ENCODE measurements at regions not wholly inside any gene's neighbourhood (a gene's known extent, or its start where the extent isn't known, plus 50 kb on each side); places are given as distances from the start of the nearest gene placed in this dataset.

- TF ChIP-seq, protein P1, sequence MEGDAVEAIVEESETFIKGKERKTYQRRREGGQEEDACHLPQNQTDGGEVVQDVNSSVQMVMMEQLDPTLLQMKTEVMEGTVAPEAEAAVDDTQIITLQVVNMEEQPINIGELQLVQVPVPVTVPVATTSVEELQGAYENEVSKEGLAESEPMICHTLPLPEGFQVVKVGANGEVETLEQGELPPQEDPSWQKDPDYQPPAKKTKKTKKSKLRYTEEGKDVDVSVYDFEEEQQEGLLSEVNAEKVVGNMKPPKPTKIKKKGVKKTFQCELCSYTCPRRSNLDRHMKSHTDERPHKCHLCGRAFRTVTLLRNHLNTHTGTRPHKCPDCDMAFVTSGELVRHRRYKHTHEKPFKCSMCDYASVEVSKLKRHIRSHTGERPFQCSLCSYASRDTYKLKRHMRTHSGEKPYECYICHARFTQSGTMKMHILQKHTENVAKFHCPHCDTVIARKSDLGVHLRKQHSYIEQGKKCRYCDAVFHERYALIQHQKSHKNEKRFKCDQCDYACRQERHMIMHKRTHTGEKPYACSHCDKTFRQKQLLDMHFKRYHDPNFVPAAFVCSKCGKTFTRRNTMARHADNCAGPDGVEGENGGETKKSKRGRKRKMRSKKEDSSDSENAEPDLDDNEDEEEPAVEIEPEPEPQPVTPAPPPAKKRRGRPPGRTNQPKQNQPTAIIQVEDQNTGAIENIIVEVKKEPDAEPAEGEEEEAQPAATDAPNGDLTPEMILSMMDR (IDR thresholded peaks at IDR 0.05; ENCODE audit: insufficient read depth, low read length): no peak
- no peak for TF ChIP-seq REST (IDR thresholded peaks at IDR 0.05; ENCODE audit: insufficient replicate concordance, low read depth)
- TF ChIP-seq POLR2AphosphoS5 (IDR thresholded peaks at IDR 0.05; ENCODE audit: low read depth): no peak
- TF ChIP-seq GABPA (IDR thresholded peaks at IDR 0.05; ENCODE audit: low read depth): no peak
- TF ChIP-seq SPI1 (IDR thresholded peaks at IDR 0.05; ENCODE audit: borderline replicate concordance, low read depth): no peak
Observed at GRCh38 chr16:64853551-64853950, 268.3 kb downstream of the CDH11 start.

Data from HL-60 (cell line).